Heart right ventricle (tissue), 16 donors: ENCODE measurements at regions not wholly inside any gene's neighbourhood (a gene's known extent, or its start where the extent isn't known, plus 50 kb on each side); places are given as distances from the start of the nearest gene placed in this dataset.

Experiments used
- ATAC-seq, 8 donors: fragments of 200-7000 bp; cut with Tn5 transposase; one replicate each; pipeline ENCODE4 v1.9.1; 2020; ENCODE audit warnings: mild to moderate bottlenecking in 8 of 8, moderate library complexity in 8 of 8, moderate number of reproducible peaks in 1 of 8
- DNase-seq, 2 donors: peaks; one replicate each; pipeline ENCODE4 v3.0.0-alpha.2; 2020
- H3K27ac ChIP-seq, 10 donors: fragments of 200-600 bp; sonication (generic) in 2 of 10; one replicate each; pipeline versions ENCODE4 v1.5.0 to v1.8.0; 2020 to 2022; ENCODE audit warnings: mild to moderate bottlenecking in 3 of 10
- H3K27me3 ChIP-seq, 7 donors: fragments of 200-600 bp; one replicate each; pipeline ENCODE4 v1.8.0; 2021 to 2022; ENCODE audit warnings: mild to moderate bottlenecking in 2 of 7
- H3K36me3 ChIP-seq, 9 donors: fragments of 200-600 bp; sonication (generic) in 1 of 9; one replicate each; pipeline versions ENCODE4 v1.5.0 to v1.8.0; 2020 to 2022; ENCODE audit warnings: mild to moderate bottlenecking in 2 of 9
- H3K4me1 ChIP-seq, 9 donors: fragments of 200-600 bp; sonication (generic) in 1 of 9; one replicate each; pipeline versions ENCODE4 v1.5.0 to v1.8.0; 2020 to 2022; ENCODE audit warnings: mild to moderate bottlenecking in 4 of 9
- H3K4me3 ChIP-seq, 10 donors: fragments of 200-600 bp; sonication (generic) in 2 of 10; one replicate each; pipeline versions ENCODE4 v1.5.0 to v1.8.0; 2020 to 2022; ENCODE audit warnings: mild to moderate bottlenecking in 7 of 10, moderate library complexity in 2 of 10
- H3K9me3 ChIP-seq, 11 donors: fragments of 200-600 bp in 10 of 11; sonication (generic) in 2 of 11; one replicate each; pipeline versions ENCODE4 v1.5.0 to v1.8.0; 2013 to 2022; ENCODE audit warnings: mild to moderate bottlenecking in 2 of 11, control low read depth in 1 of 11, moderate library complexity in 1 of 11
- CTCF ChIP-seq, 9 donors: fragments of 200-600 bp; sonication (generic) in 2 of 9; IDR thresholded peaks; one replicate each; pipeline versions ENCODE4 v1.5.0 to v1.8.0; 2021 to 2022; ENCODE audit warnings: antibody characterized with exemption in 9 of 9, mild to moderate bottlenecking in 5 of 9, moderate library complexity in 1 of 9
- WGBS, 2 donors: extraction: QIAGEN DNeasy Blood & Tissue Kit; methylation state at CpG; one replicate each; pipeline ENCODE4 v1.1.7; 2013; ENCODE audit warnings: inconsistent platforms in 1 of 2; 5-methylcytosine and 5-hydroxymethylcytosine counted together
- intact Hi-C, 10 donors: fragments of 100-400 bp; cut with DNase I; formaldehyde crosslinking; loops; one replicate each; pipeline versions ENCODE4 v1.11.1 to v1.14.2; 2022
- donor health status: Arrhythmogenic right ventricular cardiomyopathy.
- donor health status: ischemic (EF 13 %, LVEDD 7.1; RV severe dilation, severe dysfunction).
- donor health status: healthy with polysubstance abuse.
- donor health status: DM: no; HTN: yes; CAD: no.
- donor health status: DM: no; HTN: no; CAD: no.
- donor health status: ischemic (EF 25% LVEDD 6.9; RV normal size, moderate dysfunction).
- donor health status: ischemic (EF 25% LVEDD 5.7; RV mildly dilated, moderate dysfunction).
- donor health status: healthy.
- donor health status: DM: yes; HTN: yes; CAD: no.
- donor health status: Ischemic cardiomyopathy.
- donor health status: ischemic (EF 35%, LVEDD 5.7; RV mildly dilated, moderate dysfunction).
- donor health status: nonischemic (EF 11% LVEDD 7.7; RV severe dilation, severe dysfunction).
- donor health status: DM: yes; HTN: yes; CAD: no.
- donor health status: PGD.
- donor health status: ischemic (EF 29% LVEDD 5.4; RV normal size, mild dysfunction).
- donor health status: nonischemic (EF 23%, LVEDD 6.1; RV moderate dilation, normal function).

- no peak overlapping the region for H3K27ac ChIP-seq
- WGBS, 2 donors = 86 to 95% methylated on average over 1 of the region's 1 CpG
- H3K9me3 ChIP-seq = no peaks in the 10 kb centered on the region
- no peaks in the 10 kb centered on the region for H3K36me3 ChIP-seq
- intact Hi-C loops = no loop called here
- no peak for ATAC-seq
- peaks cover 0 to 10% (median 0%) of the 10 kb centered on the region in 9 donors for H3K4me1 ChIP-seq
- TF ChIP-seq CTCF (IDR thresholded peaks at IDR 0.05) = no peak
- DNase-seq = no peak
- H3K27me3 ChIP-seq = no peaks in the 10 kb centered on the region
- no peak overlapping the region for H3K4me3 ChIP-seq
Observed at GRCh38 chr4:19819737-19820136, 432.0 kb upstream of the SLIT2 start.

- H3K9me3 ChIP-seq = peaks cover 0 to 2% (median 0%) of the 10 kb centered on the region in 11 donors
- H3K4me1 ChIP-seq = no peaks in the 10 kb centered on the region
- no peak for DNase-seq
Observed at GRCh38 chr4:19809989-19810388, 441.7 kb upstream of the SLIT2 start.

GRCh38 chr4:19807505-19807904, 444.2 kb upstream of the SLIT2 start:
- no peaks in the 10 kb centered on the region for H3K27me3 ChIP-seq
- peaks cover 0 to 2% (median 0%) of the 10 kb centered on the region in 11 donors for H3K9me3 ChIP-seq
- intact Hi-C loops = no loop called here
- WGBS, 2 donors = 55 to 64% methylated on average over 2 of the region's 2 CpGs
- ATAC-seq (no peak), DNase-seq (no peak)
- no peaks in the 10 kb centered on the region for H3K4me1 ChIP-seq
- no peak overlapping the region for H3K27ac ChIP-seq
- TF ChIP-seq CTCF (IDR thresholded peaks at IDR 0.05) = no peak
- H3K4me3 ChIP-seq = no peak overlapping the region
- no peaks in the 10 kb centered on the region for H3K36me3 ChIP-seq

More at GRCh38 chr4:19809989-19810388, 441.7 kb upstream of the SLIT2 start:
- Histone ChIP-seq H3K27ac (no peak overlapping the region), H3K36me3 (no peaks in the 10 kb centered on the region), H3K4me3 (no peak overlapping the region), H3K27me3 (no peaks in the 10 kb centered on the region)
- TF ChIP-seq CTCF (IDR thresholded peaks at IDR 0.05) = no peak
- intact Hi-C loops = no loop called here
- ATAC-seq = no peak
- WGBS, 2 donors = 49 to 58% methylated on average over 1 of the region's 1 CpG

- no peak overlapping the region for H3K4me3 ChIP-seq
- ATAC-seq = no peak
- H3K9me3 ChIP-seq = peaks cover 0 to 2% (median 0%) of the 10 kb centered on the region in 11 donors
- no peaks in the 10 kb centered on the region for H3K36me3 ChIP-seq
- H3K4me1 ChIP-seq = no peaks in the 10 kb centered on the region
- no peak overlapping the region for H3K27ac ChIP-seq
- 75 to 87% methylated on average over 1 of the region's 1 CpG for WGBS, 2 donors
- intact Hi-C loops = no loop called here
- H3K27me3 ChIP-seq = no peaks in the 10 kb centered on the region
- DNase-seq = no peak
- no peak for TF ChIP-seq CTCF (IDR thresholded peaks at IDR 0.05)
Observed at GRCh38 chr4:19806865-19807264, 444.8 kb upstream of the SLIT2 start.
